ENCODE measurements at regions not wholly inside any gene's neighbourhood (a gene's known extent, or its start where the extent isn't known, plus 50 kb on each side); places are given as distances from the start of the nearest gene placed in this dataset.

- peaks cover 6 to 55% (median 19%) of the 10 kb centered on the region in 6 donors for H3K9me3 Mint-ChIP-seq
- H3K27me3 Mint-ChIP-seq (ENCODE audit: low read depth in 3 of 3) = peaks cover 0 to 1% (median 0%) of the 10 kb centered on the region in 3 donors
- H3K4me3 Mint-ChIP-seq = no peak overlapping the region
- H3K27ac Mint-ChIP-seq = no peak overlapping the region
- H3K36me3 Mint-ChIP-seq = peaks cover 0 to 10% (median 0%) of the 10 kb centered on the region in 3 donors
- DNase-seq = no peak
- H3K4me1 Mint-ChIP-seq = no peaks in the 10 kb centered on the region
Observed at GRCh38 chr17:53092072-53092471, 730.7 kb upstream of the KIF2B start.

- Mint-ChIP-seq H3K4me3 (no peak overlapping the region), H3K36me3 (no peaks in the 10 kb centered on the region), H3K9me3 (peaks cover 6 to 49% (median 17%) of the 10 kb centered on the region in 6 donors), H3K27me3 (ENCODE audit: low read depth in 3 of 3) (peaks cover 0 to 1% (median 0%) of the 10 kb centered on the region in 3 donors), H3K27ac (no peak overlapping the region), H3K4me1 (no peaks in the 10 kb centered on the region)
- no peak for DNase-seq
Observed at GRCh38 chr17:53090770-53091169, 732.0 kb upstream of the KIF2B start.

GRCh38 chr17:53088481-53088880, 734.2 kb upstream of the KIF2B start:
- DNase-seq = no peak
- Mint-ChIP-seq H3K36me3 (no peaks in the 10 kb centered on the region), H3K4me1 (no peaks in the 10 kb centered on the region), H3K27ac (no peak overlapping the region), H3K27me3 (ENCODE audit: low read depth in 3 of 3) (no peaks in the 10 kb centered on the region), H3K9me3 (peaks cover 6 to 36% (median 14%) of the 10 kb centered on the region in 6 donors), H3K4me3 (no peak overlapping the region)

GRCh38 chr17:53061446-53061845, 761.3 kb upstream of the KIF2B start:
- peaks cover 3 to 64% (median 30%) of the 10 kb centered on the region in 6 donors for H3K9me3 Mint-ChIP-seq
- no peaks in the 10 kb centered on the region for H3K36me3 Mint-ChIP-seq
- H3K27me3 Mint-ChIP-seq (ENCODE audit: low read depth in 3 of 3) = peaks cover 0 to 2% (median 0%) of the 10 kb centered on the region in 3 donors
- no peaks in the 10 kb centered on the region for H3K4me1 Mint-ChIP-seq
- no peak overlapping the region for H3K4me3 Mint-ChIP-seq
- H3K27ac Mint-ChIP-seq = no peak overlapping the region
- no peak for DNase-seq

GRCh38 chr17:53058031-53058430, 764.7 kb upstream of the KIF2B start:
- no peak for DNase-seq

GRCh38 chr17:53046781-53047180, 775.9 kb upstream of the KIF2B start:
- Mint-ChIP-seq H3K27me3 (ENCODE audit: low read depth in 3 of 3) (peaks cover 0 to 4% (median 2%) of the 10 kb centered on the region in 3 donors), H3K9me3 (peaks cover 0 to 62% (median 36%) of the 10 kb centered on the region in 6 donors), H3K36me3 (no peaks in the 10 kb centered on the region), H3K4me3 (no peak overlapping the region), H3K4me1 (no peaks in the 10 kb centered on the region), H3K27ac (no peak overlapping the region)
- DNase-seq = no peak

More at GRCh38 chr17:53058031-53058430, 764.7 kb upstream of the KIF2B start:
- no peaks in the 10 kb centered on the region for H3K36me3 Mint-ChIP-seq
- peaks cover 2 to 60% (median 31%) of the 10 kb centered on the region in 6 donors for H3K9me3 Mint-ChIP-seq
- H3K4me1 Mint-ChIP-seq = no peaks in the 10 kb centered on the region
- peaks cover 0 to 2% (median 0%) of the 10 kb centered on the region in 3 donors for H3K27me3 Mint-ChIP-seq (ENCODE audit: low read depth in 3 of 3)
- H3K4me3 Mint-ChIP-seq = no peak overlapping the region
- H3K27ac Mint-ChIP-seq = no peak overlapping the region

GRCh38 chr17:53039981-53040380, 782.7 kb upstream of the KIF2B start:
- Mint-ChIP-seq H3K4me1 (no peaks in the 10 kb centered on the region), H3K4me3 (no peak overlapping the region), H3K36me3 (no peaks in the 10 kb centered on the region), H3K27me3 (ENCODE audit: low read depth in 3 of 3) (peaks cover 0 to 2% (median 0%) of the 10 kb centered on the region in 3 donors), H3K27ac (no peak overlapping the region), H3K9me3 (peaks cover 9 to 33% (median 12%) of the 10 kb centered on the region in 6 donors)
- no peak for DNase-seq

GRCh38 chr17:53033297-53033696, 789.4 kb upstream of the KIF2B start:
- Mint-ChIP-seq H3K4me3 (no peak overlapping the region), H3K27ac (no peak overlapping the region), H3K36me3 (no peaks in the 10 kb centered on the region), H3K4me1 (no peaks in the 10 kb centered on the region), H3K27me3 (ENCODE audit: low read depth in 3 of 3) (peaks cover 0 to 1% (median 0%) of the 10 kb centered on the region in 3 donors), H3K9me3 (peaks cover 12 to 56% (median 27%) of the 10 kb centered on the region in 6 donors)
- DNase-seq = no peak

- H3K4me3 Mint-ChIP-seq = no peak overlapping the region
- H3K4me1 Mint-ChIP-seq = no peaks in the 10 kb centered on the region
- H3K27me3 Mint-ChIP-seq (ENCODE audit: low read depth in 3 of 3) = no peaks in the 10 kb centered on the region
- DNase-seq = no peak
- H3K36me3 Mint-ChIP-seq = no peaks in the 10 kb centered on the region
- peaks cover 15 to 61% (median 28%) of the 10 kb centered on the region in 6 donors for H3K9me3 Mint-ChIP-seq
- H3K27ac Mint-ChIP-seq = no peak overlapping the region
Observed at GRCh38 chr17:53032861-53033271, 789.9 kb upstream of the KIF2B start.

GRCh38 chr17:53017227-53017626, 805.5 kb upstream of the KIF2B start:
- H3K4me3 Mint-ChIP-seq = no peak overlapping the region
- no peak for DNase-seq
- H3K27me3 Mint-ChIP-seq (ENCODE audit: low read depth in 3 of 3) = no peaks in the 10 kb centered on the region
- H3K36me3 Mint-ChIP-seq = no peaks in the 10 kb centered on the region
- H3K27ac Mint-ChIP-seq = no peak overlapping the region
- no peaks in the 10 kb centered on the region for H3K4me1 Mint-ChIP-seq
- H3K9me3 Mint-ChIP-seq = peaks cover 13 to 35% (median 30%) of the 10 kb centered on the region in 6 donors

GRCh38 chr17:53016085-53016484, 806.6 kb upstream of the KIF2B start:
- Mint-ChIP-seq H3K4me1 (no peaks in the 10 kb centered on the region), H3K27me3 (ENCODE audit: low read depth in 3 of 3) (no peaks in the 10 kb centered on the region), H3K4me3 (no peak overlapping the region), H3K36me3 (no peaks in the 10 kb centered on the region), H3K9me3 (peaks cover 13 to 35% (median 30%) of the 10 kb centered on the region in 6 donors), H3K27ac (no peak overlapping the region)
- DNase-seq = no peak

GRCh38 chr17:53012364-53012763, 810.4 kb upstream of the KIF2B start:
- Mint-ChIP-seq H3K27ac (no peak overlapping the region), H3K4me3 (no peak overlapping the region), H3K4me1 (no peaks in the 10 kb centered on the region), H3K27me3 (ENCODE audit: low read depth in 3 of 3) (no peaks in the 10 kb centered on the region), H3K9me3 (peaks cover 10 to 33% (median 23%) of the 10 kb centered on the region in 6 donors), H3K36me3 (no peaks in the 10 kb centered on the region)
- DNase-seq = no peak

GRCh38 chr17:53006006-53006405, 816.7 kb upstream of the KIF2B start:
- Mint-ChIP-seq H3K27me3 (ENCODE audit: low read depth in 3 of 3) (peaks cover 0 to 3% (median 2%) of the 10 kb centered on the region in 3 donors), H3K9me3 (peaks cover 4 to 46% (median 19%) of the 10 kb centered on the region in 6 donors), H3K36me3 (no peaks in the 10 kb centered on the region), H3K27ac (no peak overlapping the region), H3K4me3 (no peak overlapping the region), H3K4me1 (no peaks in the 10 kb centered on the region)
- no peak for DNase-seq

- peaks cover 5 to 40% (median 20%) of the 10 kb centered on the region in 6 donors for H3K9me3 Mint-ChIP-seq
- no peaks in the 10 kb centered on the region for H3K4me1 Mint-ChIP-seq
- H3K27ac Mint-ChIP-seq = no peak overlapping the region
- no peaks in the 10 kb centered on the region for H3K36me3 Mint-ChIP-seq
- peaks cover 0 to 3% (median 2%) of the 10 kb centered on the region in 3 donors for H3K27me3 Mint-ChIP-seq (ENCODE audit: low read depth in 3 of 3)
- H3K4me3 Mint-ChIP-seq = no peak overlapping the region
- no peak for DNase-seq
Observed at GRCh38 chr17:53004902-53005301, 817.8 kb upstream of the KIF2B start.

GRCh38 chr17:52995881-52996280, 826.8 kb upstream of the KIF2B start:
- Mint-ChIP-seq H3K4me3 (no peak overlapping the region), H3K9me3 (peaks cover 18 to 51% (median 32%) of the 10 kb centered on the region in 6 donors), H3K27me3 (ENCODE audit: low read depth in 3 of 3) (peaks cover 0 to 3% (median 2%) of the 10 kb centered on the region in 3 donors), H3K36me3 (peaks cover 0 to 4% (median 0%) of the 10 kb centered on the region in 3 donors), H3K4me1 (no peaks in the 10 kb centered on the region), H3K27ac (no peak overlapping the region)
- DNase-seq = no peak
